PC-9 (cell line): ENCODE measurements at regions not wholly inside any gene's neighbourhood (a gene's known extent, or its start where the extent isn't known, plus 50 kb on each side); places are given as distances from the start of the nearest gene placed in this dataset.
A peak's percentile ranks its signal among the peaks of the same experiment; 100 is the strongest.

Source experiments
- BruUV-seq: library from RNA; stranded (reverse); fragments of 400-500 nt; replicated peaks from 2 replicates; lab custom pipeline; 2021; lab: Mats Ljungman, UMichigan
- CTCF ChIA-PET: fragments of 300-600 bp; sonication (Branson Sonifier 250); formaldehyde crosslinking; loops from one replicate; lab custom pipeline; 2022; ENCODE audit warnings: antibody characterized with exemption; lab: Charles Lee
- POLR2A ChIA-PET: fragments of 300-600 bp; sonication (Branson Sonifier 250); formaldehyde crosslinking; loops from one replicate; lab custom pipeline; 2022; ENCODE audit warnings: antibody characterized with exemption; ENCODE audit not compliant: unreplicated experiment; lab: Charles Lee
- DNase-seq, 2 experiments: peaks; one replicate each; pipeline versions ENCODE4 v3.0.0 to v3.0.0-alpha.2; 2015 to 2022; ENCODE audit warnings: mixed read lengths in 1 of 2
- H2AFZ ChIP-seq: fragments of 200-600 bp; sonication (generic); 2 replicates; pipeline ENCODE4 v1.8.1; 2017; ENCODE audit warnings: antibody characterized with exemption
- H3F3A ChIP-seq: fragments of 200-600 bp; sonication (generic); 2 replicates; pipeline ENCODE4 v1.8.1; 2017; ENCODE audit warnings: antibody characterized with exemption, mild to moderate bottlenecking, low read depth; ENCODE audit not compliant: insufficient read depth
- H3K27ac ChIP-seq: fragments of 200-600 bp; sonication (generic); 2 replicates; pipeline ENCODE4 v1.6.1; 2016; ENCODE audit warnings: mixed run types
- H3K27me3 ChIP-seq: fragments of 200-600 bp; sonication (generic); 2 replicates; pipeline ENCODE4 v1.6.1; 2016; ENCODE audit warnings: low read depth, mixed run types; ENCODE audit not compliant: insufficient read depth
- H3K36me3 ChIP-seq: fragments of 200-600 bp; sonication (generic); 2 replicates; pipeline ENCODE4 v1.6.1; 2016; ENCODE audit warnings: low read depth, mixed run types
- H3K4me1 ChIP-seq: fragments of 200-600 bp; sonication (generic); replicated peaks from 2 replicates; pipeline ENCODE4 v1.6.1; 2016; ENCODE audit warnings: mixed run types; ENCODE audit not compliant: insufficient read depth
- H3K4me2 ChIP-seq: fragments of 200-600 bp; sonication (generic); 2 replicates; pipeline ENCODE4 v1.6.1; 2017; ENCODE audit warnings: mixed run types
- H3K4me3 ChIP-seq: fragments of 200-600 bp; sonication (generic); 2 replicates; pipeline ENCODE4 v1.6.1; 2016; ENCODE audit warnings: mixed run types
- H3K79me2 ChIP-seq: fragments of 200-600 bp; sonication (generic); 2 replicates; pipeline ENCODE4 v1.6.1; 2017; ENCODE audit warnings: low read depth, mixed run types
- H3K9me2 ChIP-seq: fragments of 200-600 bp; sonication (generic); 2 replicates; pipeline ENCODE4 v1.8.1; 2017; ENCODE audit warnings: mild to moderate bottlenecking; ENCODE audit not compliant: insufficient read depth
- H3K9me3 ChIP-seq: fragments of 200-600 bp; sonication (generic); 2 replicates; pipeline ENCODE4 v1.8.1; 2016; ENCODE audit warnings: low read depth; ENCODE audit not compliant: insufficient read depth
- H4K20me1 ChIP-seq: fragments of 200-600 bp; sonication (generic); 2 replicates; pipeline ENCODE4 v1.8.1; 2017; ENCODE audit not compliant: insufficient read depth
- CTCF ChIP-seq: fragments of 200-600 bp; sonication (generic); conservative IDR thresholded peaks from 2 replicates; pipeline ENCODE4 v1.6.1; 2017; ENCODE audit warnings: mixed run types, antibody characterized with exemption, mild to moderate bottlenecking, moderate library complexity
- EZH2 ChIP-seq: fragments of 200-600 bp; sonication (generic); IDR thresholded peaks from 2 replicates; pipeline ENCODE4 v1.8.0; 2017; ENCODE audit warnings: antibody characterized with exemption, low read depth
- intact Hi-C: fragments of 100-400 bp; cut with micrococcal nuclease; formaldehyde crosslinking; loops from one replicate; pipeline ENCODE4 v1.10.0; 2022; ENCODE audit not compliant: unreplicated experiment

GRCh38 chr3:106688464-106688863, 688.8 kb upstream of the CCDC54 start:
- no peak overlapping the region for H2AFZ ChIP-seq
- ChIA-PET CTCF (no interaction called here), POLR2A (interaction anchor here (0.5 to 0.6 kb wide), 3 partner anchors 231 to 1967 kb away, joined by 3 to 6 read pairs (median 4); no protein-coding TSS in a partner anchor)
- H3K9me3 ChIP-seq, result peaks cover 11% of the 10 kb centered on the region; the same call in 1 of the 2 replicates
- H3K4me2 ChIP-seq, result peak overlapping the region; percentile 11; the same call in 1 of the 2 replicates
- TF ChIP-seq CTCF (no peak), EZH2 (no peak)
- H3K27ac ChIP-seq, result no peak overlapping the region
- H3K9me2 ChIP-seq, result no peaks in the 10 kb centered on the region; the same call in 1 of the 2 replicates
- peak; percentile 41 to 88 for DNase-seq
- H3K4me1 ChIP-seq, result peaks cover 22% of the 10 kb centered on the region
- no peaks in the 10 kb centered on the region for H4K20me1 ChIP-seq
- H3K36me3 ChIP-seq, result no peaks in the 10 kb centered on the region
- no TSS peak for BruUV-seq
- H3F3A ChIP-seq, result peaks cover 6% of the 10 kb centered on the region
- intact Hi-C loops, result no loop called here
- no peak overlapping the region for H3K4me3 ChIP-seq
- no peaks in the 10 kb centered on the region for H3K79me2 ChIP-seq
- H3K27me3 ChIP-seq, result no peaks in the 10 kb centered on the region

- H3K4me3 ChIP-seq, result no peak overlapping the region
- CTCF ChIA-PET, result no interaction called here
- BruUV-seq, result no TSS peak
- peaks cover 11% of the 10 kb centered on the region; the same call in 1 of the 2 replicates for H3K9me3 ChIP-seq
- intact Hi-C loops, result no loop called here
- H3K9me2 ChIP-seq, result no peaks in the 10 kb centered on the region; the same call in 1 of the 2 replicates
- H3K4me2 ChIP-seq, result no peak overlapping the region
- peaks cover 13% of the 10 kb centered on the region for H3K4me1 ChIP-seq
- H4K20me1 ChIP-seq, result no peaks in the 10 kb centered on the region
- H2AFZ ChIP-seq, result no peak overlapping the region
- TF ChIP-seq EZH2 (no peak), CTCF (no peak)
- DNase-seq, result no peak
- H3K36me3 ChIP-seq, result no peaks in the 10 kb centered on the region
- no peak overlapping the region for H3K27ac ChIP-seq
- no peaks in the 10 kb centered on the region for H3K79me2 ChIP-seq
- no peaks in the 10 kb centered on the region for H3K27me3 ChIP-seq
- H3F3A ChIP-seq, result no peaks in the 10 kb centered on the region; the same call in 1 of the 2 replicates
- POLR2A ChIA-PET, result no interaction called here
Measured at GRCh38 chr3:106691476-106691875, 685.8 kb upstream of the CCDC54 start.

GRCh38 chr3:106692624-106693023, 684.6 kb upstream of the CCDC54 start:
- Histone ChIP-seq H3K27me3 (no peaks in the 10 kb centered on the region), H3K4me2 (no peak overlapping the region), H3K36me3 (no peaks in the 10 kb centered on the region), H3K4me3 (no peak overlapping the region), H3K9me3 (peaks cover 10% of the 10 kb centered on the region; the same call in 1 of the 2 replicates), H3F3A (no peaks in the 10 kb centered on the region; the same call in 1 of the 2 replicates), H3K27ac (no peak overlapping the region), H3K79me2 (no peaks in the 10 kb centered on the region), H3K4me1 (peaks cover 13% of the 10 kb centered on the region), H4K20me1 (no peaks in the 10 kb centered on the region), H3K9me2 (no peaks in the 10 kb centered on the region; the same call in 1 of the 2 replicates), H2AFZ (no peak overlapping the region)
- no peak for TF ChIP-seq EZH2
- no peak for TF ChIP-seq CTCF
- CTCF ChIA-PET, result no interaction called here
- POLR2A ChIA-PET, result no interaction called here
- no TSS peak for BruUV-seq
- no peak for DNase-seq
- intact Hi-C loops, result no loop called here
